Adrenal gland (tissue), 5 donors: ENCODE measurements at regions not wholly inside any gene's neighbourhood (a gene's known extent, or its start where the extent isn't known, plus 50 kb on each side); places are given as distances from the start of the nearest gene placed in this dataset.

Experiments
- POLR2A ChIP-seq, 2 donors: fragments of 450-650 bp; IDR thresholded peaks; one replicate each; pipeline ENCODE4 v1.6.1; 2017; ENCODE audit warnings: antibody characterized with exemption in 2 of 2, mild to moderate bottlenecking in 2 of 2, moderate library complexity in 1 of 2
- TF ChIP-seq, protein P1 (sequence below), 6 experiments: fragments of 450-650 bp in 4 of 6; fragments of 200-600 bp in 2 of 6; sonication (generic) in 1 of 6; IDR thresholded peaks; 1 replicate in 5 of 6; 2 replicates in 1 of 6; pipeline versions ENCODE4 v1.5.1 to v1.8.0; 2016 to 2021; ENCODE audit warnings: antibody characterized with exemption in 6 of 6, mild to moderate bottlenecking in 2 of 6, moderate library complexity in 1 of 6
- donor health status: DM: no; HTN: no; CAD: no.

DNA sequence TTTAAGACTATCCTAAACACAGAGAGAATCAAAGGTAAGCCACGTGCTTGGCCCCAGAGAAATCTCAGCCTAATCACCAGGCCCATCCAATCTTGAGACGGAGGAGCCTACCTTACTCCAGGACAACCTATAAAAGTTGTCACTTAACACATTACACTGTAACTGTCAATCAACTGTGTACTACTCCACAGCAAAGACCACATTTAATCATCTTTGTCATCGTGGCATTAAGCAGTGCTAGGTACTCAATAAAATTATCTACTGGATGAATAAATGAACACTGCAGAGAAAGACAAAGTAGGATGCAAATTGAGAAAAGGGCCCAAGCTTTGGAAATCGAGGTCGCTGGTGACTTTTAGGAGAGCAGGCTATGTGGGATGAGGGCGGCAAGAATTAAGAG is 466.7 kb downstream of the SHQ1 start:
- TF ChIP-seq, protein P1, sequence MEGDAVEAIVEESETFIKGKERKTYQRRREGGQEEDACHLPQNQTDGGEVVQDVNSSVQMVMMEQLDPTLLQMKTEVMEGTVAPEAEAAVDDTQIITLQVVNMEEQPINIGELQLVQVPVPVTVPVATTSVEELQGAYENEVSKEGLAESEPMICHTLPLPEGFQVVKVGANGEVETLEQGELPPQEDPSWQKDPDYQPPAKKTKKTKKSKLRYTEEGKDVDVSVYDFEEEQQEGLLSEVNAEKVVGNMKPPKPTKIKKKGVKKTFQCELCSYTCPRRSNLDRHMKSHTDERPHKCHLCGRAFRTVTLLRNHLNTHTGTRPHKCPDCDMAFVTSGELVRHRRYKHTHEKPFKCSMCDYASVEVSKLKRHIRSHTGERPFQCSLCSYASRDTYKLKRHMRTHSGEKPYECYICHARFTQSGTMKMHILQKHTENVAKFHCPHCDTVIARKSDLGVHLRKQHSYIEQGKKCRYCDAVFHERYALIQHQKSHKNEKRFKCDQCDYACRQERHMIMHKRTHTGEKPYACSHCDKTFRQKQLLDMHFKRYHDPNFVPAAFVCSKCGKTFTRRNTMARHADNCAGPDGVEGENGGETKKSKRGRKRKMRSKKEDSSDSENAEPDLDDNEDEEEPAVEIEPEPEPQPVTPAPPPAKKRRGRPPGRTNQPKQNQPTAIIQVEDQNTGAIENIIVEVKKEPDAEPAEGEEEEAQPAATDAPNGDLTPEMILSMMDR (IDR thresholded peaks at IDR 0.05) = no peak
- TF ChIP-seq POLR2A (IDR thresholded peaks at IDR 0.05) = no peak
